HCT116 (cell line): ENCODE measurements at regions not wholly inside any gene's neighbourhood (a gene's known extent, or its start where the extent isn't known, plus 50 kb on each side); places are given as distances from the start of the nearest gene placed in this dataset.

Experiments
- ATAC-seq: fragments of 200-7000 bp; cut with Tn5 transposase; 2 replicates; pipeline ENCODE4 v1.9.1; 2020; ENCODE audit warnings: mild to moderate bottlenecking, moderate library complexity
- BruUV-seq: library from RNA; stranded (reverse); fragments of 400-500 nt; replicated peaks from 2 replicates; lab custom pipeline; 2021; lab: Mats Ljungman, UMichigan
- CTCF ChIA-PET: fragments of 300-600 bp; sonication (Branson Sonifier 250); formaldehyde crosslinking; loops from one replicate; lab custom pipeline; 2021; ENCODE audit warnings: antibody characterized with exemption; lab: Charles Lee
- POLR2A ChIA-PET: fragments of 300-600, 350-600 bp; sonication (Branson Sonifier 250); formaldehyde crosslinking; loops from one replicate; lab custom pipeline; 2021; ENCODE audit warnings: antibody characterized with exemption; lab: Charles Lee
- RAD21 ChIA-PET, 2 experiments: fragments of 300-600 bp; sonication (Branson Sonifier 250); formaldehyde crosslinking; loops; one replicate each; lab custom pipeline; 2023; ENCODE audit warnings: low total read pairs in 2 of 2; ENCODE audit not compliant: uncharacterized antibody in 2 of 2, unreplicated experiment in 2 of 2, low non-redundant PET in 1 of 2; lab: Charles Lee
- DNase-seq: peaks from one replicate; pipeline ENCODE4 v3.0.0-alpha.2; 2010; ENCODE audit warnings: low read depth, low spot score
- H2AFZ ChIP-seq: fragments of 200-600 bp; shearing (Covaris generic), sonication (generic); 2 replicates; pipeline ENCODE4 v1.6.1; 2017; ENCODE audit warnings: low read depth, mixed run types, mixed read lengths, antibody characterized with exemption, low read length; ENCODE audit not compliant: poor library complexity, severe bottlenecking
- H3K27ac ChIP-seq: 2 replicates; pipeline ENCODE4 v1.5.1; 2012; ENCODE audit warnings: low read depth, low read length
- H3K27me3 ChIP-seq: fragments of 200-600 bp; sonication (generic); 2 replicates; pipeline ENCODE4 v1.6.1; 2016; ENCODE audit warnings: mixed run types, low read length, mixed read lengths; ENCODE audit not compliant: insufficient read depth
- H3K36me3 ChIP-seq, 2 experiments: fragments of 200-500 bp in 1 of 2; fragments of 200-600 bp in 1 of 2; sonication (Bioruptor generic) in 1 of 2; sonication (generic) in 1 of 2; 2 replicates each; pipeline versions ENCODE4 v1.5.1 to v1.6.1; 2014 to 2016; ENCODE audit warnings: low read length in 2 of 2, inconsistent platforms in 1 of 2, mixed read lengths in 1 of 2, mixed run types in 1 of 2; ENCODE audit not compliant: insufficient read depth in 2 of 2, control insufficient read depth in 1 of 2
- H3K4me1 ChIP-seq, 2 experiments: fragments of 200-600 bp in 1 of 2; sonication (generic) in 1 of 2; 2 replicates each; pipeline versions ENCODE4 v1.5.1 to v1.6.1; 2012 to 2017; ENCODE audit warnings: low read length in 2 of 2, inconsistent platforms in 1 of 2, mild to moderate bottlenecking in 1 of 2, mixed read lengths in 1 of 2, mixed run types in 1 of 2, moderate library complexity in 1 of 2; ENCODE audit not compliant: insufficient read depth in 2 of 2, control insufficient read depth in 1 of 2
- H3K4me2 ChIP-seq: fragments of 200-600 bp; sonication (generic); 2 replicates; pipeline ENCODE4 v1.6.1; 2017; ENCODE audit warnings: mixed run types, low read length, mixed read lengths
- H3K4me3 ChIP-seq, 2 experiments: fragments of 200-600 bp in 1 of 2; sonication (generic) in 1 of 2; replicated peaks in 1 of 2; 2 replicates each; pipeline ENCODE4 v1.5.1; 2011 to 2016; ENCODE audit warnings: low read length in 2 of 2, control low read depth in 1 of 2, low read depth in 1 of 2, mild to moderate bottlenecking in 1 of 2, mixed read lengths in 1 of 2, mixed run types in 1 of 2
- H3K79me2 ChIP-seq: fragments of 200-600 bp; sonication (generic); 2 replicates; pipeline ENCODE4 v1.6.1; 2017; ENCODE audit warnings: mild to moderate bottlenecking, mixed run types, low read length, moderate library complexity, mixed read lengths; ENCODE audit not compliant: insufficient read depth
- H3K9ac ChIP-seq: fragments of 200-600 bp; sonication (generic); 2 replicates; pipeline ENCODE4 v1.6.1; 2016; ENCODE audit warnings: low read length, mixed read lengths
- H3K9me2 ChIP-seq: fragments of 200-600 bp; sonication (generic), shearing (Covaris generic); 2 replicates; pipeline ENCODE4 v1.6.1; 2017; ENCODE audit warnings: mixed run types, mild to moderate bottlenecking, moderate library complexity; ENCODE audit not compliant: insufficient read depth
- H3K9me3 ChIP-seq, 2 experiments: fragments of 200-500 bp in 1 of 2; fragments of 200-600 bp in 1 of 2; sonication (Bioruptor generic) in 1 of 2; sonication (generic) in 1 of 2; 2 replicates each; pipeline ENCODE4 v1.6.1; 2014 to 2017; ENCODE audit warnings: low read length in 2 of 2, mixed read lengths in 2 of 2, inconsistent platforms in 1 of 2, low read depth in 1 of 2, mild to moderate bottlenecking in 1 of 2, mixed run types in 1 of 2, moderate library complexity in 1 of 2; ENCODE audit not compliant: control insufficient read depth in 1 of 2, insufficient read depth in 1 of 2
- H4K20me1 ChIP-seq: fragments of 200-600 bp; sonication (generic), shearing (Covaris generic); 2 replicates; pipeline ENCODE4 v1.6.1; 2017; ENCODE audit warnings: mixed run types, mild to moderate bottlenecking, moderate library complexity; ENCODE audit not compliant: insufficient read depth
- ATF3 ChIP-seq: IDR thresholded peaks from 2 replicates; pipeline ENCODE4 v1.6.1; 2012
- CBX3 ChIP-seq: IDR thresholded peaks from 2 replicates; pipeline ENCODE4 v1.6.1; 2012; ENCODE audit warnings: low read depth
- CEBPB ChIP-seq: IDR thresholded peaks from 2 replicates; pipeline ENCODE4 v1.6.1; 2012; ENCODE audit warnings: low read depth
- EGR1 ChIP-seq: IDR thresholded peaks from 2 replicates; pipeline ENCODE4 v1.6.1; 2012; ENCODE audit warnings: low read depth
- EZH2 ChIP-seq: fragments of 200-600 bp; sonication (generic); IDR thresholded peaks from 2 replicates; pipeline ENCODE4 v1.6.1; 2017; ENCODE audit warnings: antibody characterized with exemption, mixed run types
- FOSL1 ChIP-seq: IDR thresholded peaks from 2 replicates; pipeline ENCODE4 v1.6.1; 2012; ENCODE audit warnings: low read depth
- JUND ChIP-seq: IDR thresholded peaks from 2 replicates; pipeline ENCODE4 v1.6.1; 2012
- POLR2A ChIP-seq: IDR thresholded peaks from 2 replicates; pipeline ENCODE4 v1.7.0; 2011; ENCODE audit warnings: borderline replicate concordance; ENCODE audit not compliant: insufficient read depth, insufficient read length; ENCODE audit errors: extremely low read depth
- POLR2AphosphoS5 ChIP-seq: IDR thresholded peaks from 2 replicates; pipeline ENCODE4 v1.6.1; 2011; ENCODE audit warnings: mild to moderate bottlenecking, low read depth, low read length, moderate library complexity
- RAD21 ChIP-seq: IDR thresholded peaks from 2 replicates; pipeline ENCODE4 v1.6.1; 2012; ENCODE audit warnings: low read depth, mild to moderate bottlenecking
- SIN3A ChIP-seq: IDR thresholded peaks from 2 replicates; pipeline ENCODE4 v1.6.1; 2012; ENCODE audit warnings: low read depth
- SP1 ChIP-seq: IDR thresholded peaks from 2 replicates; pipeline ENCODE4 v1.6.1; 2012; ENCODE audit warnings: low read depth
- SRF ChIP-seq: IDR thresholded peaks from 2 replicates; pipeline ENCODE4 v1.6.1; 2012; ENCODE audit warnings: low read depth
- TCF7L2 ChIP-seq: IDR thresholded peaks from 2 replicates; pipeline ENCODE4 v1.7.0; 2011; ENCODE audit warnings: borderline replicate concordance, inconsistent platforms; ENCODE audit not compliant: insufficient read depth, insufficient read length; ENCODE audit errors: extremely low read depth
- YY1 ChIP-seq: IDR thresholded peaks from 2 replicates; pipeline ENCODE4 v1.6.1; 2011; ENCODE audit warnings: low read length, low read depth, moderate library complexity, mild to moderate bottlenecking; ENCODE audit not compliant: insufficient replicate concordance; ENCODE audit errors: extremely low read depth
- ZFX ChIP-seq: fragments of 450-650 bp; IDR thresholded peaks from 2 replicates; pipeline ENCODE4 v1.6.1; 2017
- ZNF274 ChIP-seq: fragments of 200-500 bp; sonication (Bioruptor generic); IDR thresholded peaks from 2 replicates; pipeline ENCODE4 v1.6.1; 2014; ENCODE audit warnings: mild to moderate bottlenecking, low read depth, low read length, inconsistent platforms
- intact Hi-C: fragments of 100-400 bp; cut with micrococcal nuclease; formaldehyde crosslinking; loops from 2 replicates; pipeline ENCODE4 v1.10.0; 2022
- TF ChIP-seq, protein P1 (sequence below): IDR thresholded peaks from 2 replicates; pipeline ENCODE4 v1.6.1; 2011; ENCODE audit warnings: mild to moderate bottlenecking, low read length, moderate library complexity; ENCODE audit not compliant: insufficient replicate concordance; ENCODE audit errors: extremely low read depth
- TF ChIP-seq, protein P2 (sequence below): IDR thresholded peaks from 2 replicates; pipeline ENCODE4 v1.6.1; 2012
- TF ChIP-seq, protein P3 (sequence below): IDR thresholded peaks from 2 replicates; pipeline ENCODE4 v1.6.1; 2012; ENCODE audit warnings: low read depth

GRCh38 chr5:77909237-77909636, 133.1 kb upstream of the TBCA start:
- Histone ChIP-seq H3K9me3 (no peaks in the 10 kb centered on the region), H2AFZ (no peak overlapping the region), H3K4me3 (no peak overlapping the region), H3K79me2 (no peaks in the 10 kb centered on the region), H3K9me2 (no peaks in the 10 kb centered on the region), H3K9ac (no peak overlapping the region), H3K4me1 (no peaks in the 10 kb centered on the region), H3K36me3 (no peaks in the 10 kb centered on the region), H4K20me1 (no peaks in the 10 kb centered on the region), H3K27ac (no peak overlapping the region), H3K27me3 (peaks cover 4% of the 10 kb centered on the region; the same call in 1 of the 2 replicates), H3K4me2 (no peak overlapping the region)
- ATAC-seq = no peak
- DNase-seq = no peak
- CTCF ChIA-PET = no interaction called here
- POLR2A ChIA-PET = no interaction called here
- no TSS peak for BruUV-seq
- TF ChIP-seq YY1 = no peak
- TF ChIP-seq EZH2 = no peak
- TF ChIP-seq EGR1 = no peak
- no peak for TF ChIP-seq JUND
- TF ChIP-seq, protein P1, sequence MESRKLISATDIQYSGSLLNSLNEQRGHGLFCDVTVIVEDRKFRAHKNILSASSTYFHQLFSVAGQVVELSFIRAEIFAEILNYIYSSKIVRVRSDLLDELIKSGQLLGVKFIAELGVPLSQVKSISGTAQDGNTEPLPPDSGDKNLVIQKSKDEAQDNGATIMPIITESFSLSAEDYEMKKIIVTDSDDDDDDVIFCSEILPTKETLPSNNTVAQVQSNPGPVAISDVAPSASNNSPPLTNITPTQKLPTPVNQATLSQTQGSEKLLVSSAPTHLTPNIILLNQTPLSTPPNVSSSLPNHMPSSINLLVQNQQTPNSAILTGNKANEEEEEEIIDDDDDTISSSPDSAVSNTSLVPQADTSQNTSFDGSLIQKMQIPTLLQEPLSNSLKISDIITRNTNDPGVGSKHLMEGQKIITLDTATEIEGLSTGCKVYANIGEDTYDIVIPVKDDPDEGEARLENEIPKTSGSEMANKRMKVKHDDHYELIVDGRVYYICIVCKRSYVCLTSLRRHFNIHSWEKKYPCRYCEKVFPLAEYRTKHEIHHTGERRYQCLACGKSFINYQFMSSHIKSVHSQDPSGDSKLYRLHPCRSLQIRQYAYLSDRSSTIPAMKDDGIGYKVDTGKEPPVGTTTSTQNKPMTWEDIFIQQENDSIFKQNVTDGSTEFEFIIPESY = no peak
- TF ChIP-seq, protein P2, sequence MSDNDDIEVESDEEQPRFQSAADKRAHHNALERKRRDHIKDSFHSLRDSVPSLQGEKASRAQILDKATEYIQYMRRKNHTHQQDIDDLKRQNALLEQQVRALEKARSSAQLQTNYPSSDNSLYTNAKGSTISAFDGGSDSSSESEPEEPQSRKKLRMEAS = no peak
- TF ChIP-seq ZFX = no peak
- TF ChIP-seq, protein P3, sequence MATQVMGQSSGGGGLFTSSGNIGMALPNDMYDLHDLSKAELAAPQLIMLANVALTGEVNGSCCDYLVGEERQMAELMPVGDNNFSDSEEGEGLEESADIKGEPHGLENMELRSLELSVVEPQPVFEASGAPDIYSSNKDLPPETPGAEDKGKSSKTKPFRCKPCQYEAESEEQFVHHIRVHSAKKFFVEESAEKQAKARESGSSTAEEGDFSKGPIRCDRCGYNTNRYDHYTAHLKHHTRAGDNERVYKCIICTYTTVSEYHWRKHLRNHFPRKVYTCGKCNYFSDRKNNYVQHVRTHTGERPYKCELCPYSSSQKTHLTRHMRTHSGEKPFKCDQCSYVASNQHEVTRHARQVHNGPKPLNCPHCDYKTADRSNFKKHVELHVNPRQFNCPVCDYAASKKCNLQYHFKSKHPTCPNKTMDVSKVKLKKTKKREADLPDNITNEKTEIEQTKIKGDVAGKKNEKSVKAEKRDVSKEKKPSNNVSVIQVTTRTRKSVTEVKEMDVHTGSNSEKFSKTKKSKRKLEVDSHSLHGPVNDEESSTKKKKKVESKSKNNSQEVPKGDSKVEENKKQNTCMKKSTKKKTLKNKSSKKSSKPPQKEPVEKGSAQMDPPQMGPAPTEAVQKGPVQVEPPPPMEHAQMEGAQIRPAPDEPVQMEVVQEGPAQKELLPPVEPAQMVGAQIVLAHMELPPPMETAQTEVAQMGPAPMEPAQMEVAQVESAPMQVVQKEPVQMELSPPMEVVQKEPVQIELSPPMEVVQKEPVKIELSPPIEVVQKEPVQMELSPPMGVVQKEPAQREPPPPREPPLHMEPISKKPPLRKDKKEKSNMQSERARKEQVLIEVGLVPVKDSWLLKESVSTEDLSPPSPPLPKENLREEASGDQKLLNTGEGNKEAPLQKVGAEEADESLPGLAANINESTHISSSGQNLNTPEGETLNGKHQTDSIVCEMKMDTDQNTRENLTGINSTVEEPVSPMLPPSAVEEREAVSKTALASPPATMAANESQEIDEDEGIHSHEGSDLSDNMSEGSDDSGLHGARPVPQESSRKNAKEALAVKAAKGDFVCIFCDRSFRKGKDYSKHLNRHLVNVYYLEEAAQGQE = no peak
- no peak for TF ChIP-seq POLR2A
- TF ChIP-seq ZNF274 = no peak
- TF ChIP-seq RAD21 = no peak
- TF ChIP-seq FOSL1 = no peak
- TF ChIP-seq CEBPB = no peak
- no peak for TF ChIP-seq TCF7L2
- no peak for TF ChIP-seq SRF
- no peak for TF ChIP-seq CBX3
- TF ChIP-seq ATF3 = no peak
- no peak for TF ChIP-seq SIN3A
- TF ChIP-seq SP1 = no peak
- TF ChIP-seq POLR2AphosphoS5 = no peak
- intact Hi-C loops = no loop called here
- RAD21 ChIA-PET = no interaction called here
